OCI-LY1 (cell line): ENCODE measurements at regions not wholly inside any gene's neighbourhood (a gene's known extent, or its start where the extent isn't known, plus 50 kb on each side); places are given as distances from the start of the nearest gene placed in this dataset.

Source experiments
- H2AFZ ChIP-seq: fragments of 200-600 bp; sonication (generic), shearing (Covaris generic); 2 replicates; pipeline ENCODE4 v1.6.0; 2014; ENCODE audit warnings: antibody characterized with exemption, mild to moderate bottlenecking, low read length
- H3F3A ChIP-seq: fragments of 200-600 bp; sonication (generic), shearing (Covaris generic); 2 replicates; pipeline ENCODE4 v1.6.0; 2014; ENCODE audit warnings: mild to moderate bottlenecking, antibody characterized with exemption, low read length, moderate library complexity; ENCODE audit not compliant: insufficient read depth
- H3K27ac ChIP-seq: fragments of 200-600 bp; sonication (generic); 2 replicates; pipeline ENCODE4 v1.5.1; 2014; ENCODE audit warnings: low read length, mixed run types, mild to moderate bottlenecking, low read depth; ENCODE audit not compliant: poor library complexity, severe bottlenecking
- H3K27me3 ChIP-seq: fragments of 200-600 bp; sonication (generic); 2 replicates; pipeline ENCODE4 v1.6.0; 2014; ENCODE audit warnings: antibody characterized with exemption, mild to moderate bottlenecking, low read length, moderate library complexity; ENCODE audit not compliant: insufficient read depth
- H3K36me3 ChIP-seq: fragments of 200-600 bp; sonication (generic); 2 replicates; pipeline ENCODE4 v1.6.1; 2014; ENCODE audit warnings: mild to moderate bottlenecking, antibody characterized with exemption, low read length, moderate library complexity, mixed read lengths; ENCODE audit not compliant: insufficient read depth
- H3K4me1 ChIP-seq: fragments of 200-600 bp; sonication (generic); 2 replicates; pipeline ENCODE4 v1.5.1; 2014; ENCODE audit warnings: mild to moderate bottlenecking, low read length, moderate library complexity; ENCODE audit not compliant: insufficient read depth, severe bottlenecking
- H3K4me2 ChIP-seq: fragments of 200-600 bp; sonication (generic), shearing (Covaris generic); 2 replicates; pipeline ENCODE4 v1.6.1; 2014; ENCODE audit warnings: low read length
- H3K4me3 ChIP-seq: fragments of 200-600 bp; sonication (generic); 2 replicates; pipeline ENCODE4 v1.5.1; 2014; ENCODE audit warnings: low read length, low read depth, mild to moderate bottlenecking, mixed read lengths; ENCODE audit not compliant: poor library complexity, severe bottlenecking
- H3K79me2 ChIP-seq: fragments of 200-600 bp; shearing (Covaris generic); 2 replicates; pipeline ENCODE4 v1.6.1; 2016; ENCODE audit warnings: mixed run types, low read length, mixed read lengths; ENCODE audit not compliant: insufficient read depth
- H3K9ac ChIP-seq: fragments of 200-600 bp; sonication (generic), shearing (Covaris generic); 2 replicates; pipeline ENCODE4 v1.6.1; 2014; ENCODE audit warnings: mild to moderate bottlenecking, low read length, mixed read lengths
- H3K9me2 ChIP-seq: fragments of 200-600 bp; sonication (generic), shearing (Covaris generic); 2 replicates; pipeline ENCODE4 v1.6.1; 2014; ENCODE audit warnings: low read depth, mild to moderate bottlenecking, low read length, mixed read lengths
- H3K9me3 ChIP-seq: fragments of 200-600 bp; shearing (Covaris generic); 2 replicates; pipeline ENCODE4 v1.6.1; 2014; ENCODE audit warnings: low read length, mixed read lengths
- H4K20me1 ChIP-seq: fragments of 200-600 bp; sonication (generic), shearing (Covaris generic); 2 replicates; pipeline ENCODE4 v1.6.0; 2016; ENCODE audit warnings: mild to moderate bottlenecking, low read length; ENCODE audit not compliant: insufficient read depth
- EZH2 ChIP-seq: fragments of 200-600 bp; sonication (generic), shearing (Covaris generic); IDR thresholded peaks from 2 replicates; pipeline ENCODE4 v1.8.0; 2017; ENCODE audit warnings: borderline replicate concordance, mixed run types, mild to moderate bottlenecking, antibody characterized with exemption, low read length, moderate library complexity, mixed read lengths
- TF ChIP-seq, protein P1 (sequence below): fragments of 200-600 bp; sonication (generic), shearing (Covaris generic); IDR thresholded peaks from 2 replicates; pipeline ENCODE4 v1.5.1; 2017; ENCODE audit warnings: mild to moderate bottlenecking, antibody characterized with exemption, low read length, moderate library complexity, mixed read lengths

DNA sequence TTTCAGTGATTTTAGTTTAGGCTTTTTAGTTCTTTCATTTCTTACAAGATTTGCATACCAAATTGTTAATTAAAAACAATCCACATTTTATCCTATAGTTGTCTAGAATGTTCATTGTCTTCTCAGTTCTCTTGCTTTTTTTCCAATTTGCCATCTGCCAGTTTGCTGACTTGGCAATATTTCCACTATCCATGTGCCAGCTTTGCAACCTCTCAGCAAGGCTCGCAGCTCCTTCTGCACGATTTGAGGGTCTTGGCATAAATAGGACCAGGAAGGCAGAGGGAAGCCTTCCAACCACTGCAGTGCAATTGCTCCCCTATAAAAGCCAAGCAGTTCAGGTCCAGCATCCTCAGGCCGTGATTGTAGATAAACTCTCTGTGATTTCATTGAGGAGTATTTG is 306.8 kb upstream of the FMN2 start:
- no peak overlapping the region for H3K4me3 ChIP-seq
- TF ChIP-seq, protein P1, sequence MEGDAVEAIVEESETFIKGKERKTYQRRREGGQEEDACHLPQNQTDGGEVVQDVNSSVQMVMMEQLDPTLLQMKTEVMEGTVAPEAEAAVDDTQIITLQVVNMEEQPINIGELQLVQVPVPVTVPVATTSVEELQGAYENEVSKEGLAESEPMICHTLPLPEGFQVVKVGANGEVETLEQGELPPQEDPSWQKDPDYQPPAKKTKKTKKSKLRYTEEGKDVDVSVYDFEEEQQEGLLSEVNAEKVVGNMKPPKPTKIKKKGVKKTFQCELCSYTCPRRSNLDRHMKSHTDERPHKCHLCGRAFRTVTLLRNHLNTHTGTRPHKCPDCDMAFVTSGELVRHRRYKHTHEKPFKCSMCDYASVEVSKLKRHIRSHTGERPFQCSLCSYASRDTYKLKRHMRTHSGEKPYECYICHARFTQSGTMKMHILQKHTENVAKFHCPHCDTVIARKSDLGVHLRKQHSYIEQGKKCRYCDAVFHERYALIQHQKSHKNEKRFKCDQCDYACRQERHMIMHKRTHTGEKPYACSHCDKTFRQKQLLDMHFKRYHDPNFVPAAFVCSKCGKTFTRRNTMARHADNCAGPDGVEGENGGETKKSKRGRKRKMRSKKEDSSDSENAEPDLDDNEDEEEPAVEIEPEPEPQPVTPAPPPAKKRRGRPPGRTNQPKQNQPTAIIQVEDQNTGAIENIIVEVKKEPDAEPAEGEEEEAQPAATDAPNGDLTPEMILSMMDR, result no peak
- no peak for TF ChIP-seq EZH2
- no peaks in the 10 kb centered on the region for H3K9me3 ChIP-seq
- H3K79me2 ChIP-seq, result no peaks in the 10 kb centered on the region
- H3K9me2 ChIP-seq, result no peaks in the 10 kb centered on the region
- H4K20me1 ChIP-seq, result no peaks in the 10 kb centered on the region
- H3K27me3 ChIP-seq, result no peaks in the 10 kb centered on the region
- no peaks in the 10 kb centered on the region for H3F3A ChIP-seq
- H3K27ac ChIP-seq, result no peak overlapping the region
- H3K36me3 ChIP-seq, result no peaks in the 10 kb centered on the region
- H2AFZ ChIP-seq, result no peak overlapping the region
- H3K4me2 ChIP-seq, result no peak overlapping the region
- no peaks in the 10 kb centered on the region for H3K4me1 ChIP-seq
- H3K9ac ChIP-seq, result no peak overlapping the region

DNA sequence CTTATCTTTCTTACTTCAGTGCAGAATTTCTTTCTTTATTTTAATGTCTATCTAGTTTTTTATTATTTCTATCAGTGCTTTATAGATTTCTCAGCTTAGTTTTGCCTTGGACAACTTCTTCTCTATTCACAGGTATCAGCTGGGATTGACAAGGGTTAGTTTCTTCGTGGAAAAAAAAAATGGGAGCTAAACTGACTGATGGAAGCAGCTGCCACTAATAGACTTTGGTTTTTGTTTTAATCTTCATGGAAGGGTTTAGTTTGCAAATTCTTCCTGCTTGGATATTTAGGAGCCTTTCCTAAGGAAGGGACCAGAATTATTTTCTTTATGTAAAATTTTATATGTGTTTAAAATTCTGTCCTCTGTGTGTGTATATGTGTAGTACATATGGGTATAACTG is 306.1 kb upstream of the FMN2 start:
- Histone ChIP-seq H3K36me3 (no peaks in the 10 kb centered on the region), H3K4me3 (no peak overlapping the region), H2AFZ (no peak overlapping the region), H3K9me3 (no peaks in the 10 kb centered on the region), H3K4me1 (no peaks in the 10 kb centered on the region), H4K20me1 (no peaks in the 10 kb centered on the region), H3K9ac (no peak overlapping the region), H3K9me2 (no peaks in the 10 kb centered on the region), H3K4me2 (no peak overlapping the region), H3K27ac (no peak overlapping the region), H3F3A (no peaks in the 10 kb centered on the region), H3K27me3 (no peaks in the 10 kb centered on the region), H3K79me2 (no peaks in the 10 kb centered on the region)
- no peak for TF ChIP-seq EZH2
- TF ChIP-seq, protein P1, result no peak

DNA sequence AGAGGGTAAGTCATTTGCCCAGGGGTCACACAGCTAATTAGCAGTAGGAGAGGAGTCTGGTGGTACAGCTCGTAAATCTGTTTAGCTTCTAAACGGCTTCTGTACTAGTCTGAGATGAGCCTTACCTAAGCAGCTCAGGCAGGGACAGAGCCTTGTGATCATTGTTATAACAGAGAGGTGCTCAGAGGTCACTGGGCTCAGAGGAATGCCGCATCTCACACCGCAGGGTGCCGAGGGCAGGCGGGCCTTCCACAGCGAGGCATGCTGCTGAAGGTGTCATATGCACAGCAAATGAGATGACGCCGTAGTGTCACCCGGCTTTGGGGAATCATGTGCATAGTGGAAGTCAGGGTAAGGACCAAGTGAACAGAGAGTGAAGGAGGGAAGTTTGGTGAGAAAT is 305.2 kb upstream of the FMN2 start:
- H3K4me1 ChIP-seq, result no peaks in the 10 kb centered on the region
- no peaks in the 10 kb centered on the region for H3K9me3 ChIP-seq
- no peak overlapping the region for H2AFZ ChIP-seq
- H3K9ac ChIP-seq, result no peak overlapping the region
- no peak overlapping the region for H3K27ac ChIP-seq
- H3F3A ChIP-seq, result no peaks in the 10 kb centered on the region
- no peak overlapping the region for H3K4me3 ChIP-seq
- H3K4me2 ChIP-seq, result no peak overlapping the region
- no peaks in the 10 kb centered on the region for H3K79me2 ChIP-seq
- TF ChIP-seq, protein P1, result no peak
- no peak for TF ChIP-seq EZH2
- H3K27me3 ChIP-seq, result no peaks in the 10 kb centered on the region
- no peaks in the 10 kb centered on the region for H4K20me1 ChIP-seq
- no peaks in the 10 kb centered on the region for H3K36me3 ChIP-seq
- no peaks in the 10 kb centered on the region for H3K9me2 ChIP-seq
